Anterior cingulate cortex (tissue), 58 donors: ENCODE measurements at regions not wholly inside any gene's neighbourhood (a gene's known extent, or its start where the extent isn't known, plus 50 kb on each side); places are given as distances from the start of the nearest gene placed in this dataset.
"Not testable (repeated sequence)": the region's sequence is repeated elsewhere in the genome, so short reads cannot be mapped to it uniquely, and the experiment has no call there.

ENCODE experiments used
- DNase-seq, 58 donors: peaks; one replicate each; lab custom pipeline; 2025; lab: John Stamatoyannopoulos, UW

GRCh38 chr19:37303591-37304171 lies 67.2 kb upstream of the ZNF527 start:
- DNase-seq = no peak

- DNase-seq = peak in 31 of 58 donors; percentile 4 to 74 (median 43)
Observed at GRCh38 chr19:37304190-37304883, 66.6 kb upstream of the ZNF527 start.

- no peak for DNase-seq
Observed at GRCh38 chr19:37304884-37305255, 66.0 kb upstream of the ZNF527 start.

GRCh38 chr19:37306383-37306963 lies 64.4 kb upstream of the ZNF527 start:
- DNase-seq = no peak

GRCh38 chr19:37309834-37310575 lies 60.9 kb upstream of the ZNF527 start:
- peak in 1 of 58 donors; percentile 4 for DNase-seq

GRCh38 chr19:37312531-37313334 lies 58.2 kb upstream of the ZNF527 start:
- DNase-seq = peak in 51 of 58 donors; percentile 7 to 82 (median 59)

- no peak for DNase-seq
Observed at GRCh38 chr19:37313335-37313627, 57.6 kb upstream of the ZNF527 start.

- DNase-seq = peak; percentile 64 to 99 (median 97)
Observed at GRCh38 chr19:37317403-37318209, 53.3 kb upstream of the ZNF527 start.

GRCh38 chr19:37320988-37321387 lies 49.9 kb upstream of the ZNF527 start:
- not testable (repeated sequence) for DNase-seq
